ENCODE measurements at regions not wholly inside any gene's neighbourhood (a gene's known extent, or its start where the extent isn't known, plus 50 kb on each side); places are given as distances from the start of the nearest gene placed in this dataset.
"Not testable (repeated sequence)": the region's sequence is repeated elsewhere in the genome, so short reads cannot be mapped to it uniquely, and the experiment has no call there.

- H3K36me3 ChIP-seq (ENCODE audit: insufficient read depth in 1 of 2, low read depth in 1 of 2); H3K27ac ChIP-seq; H3K4me3 ChIP-seq; H3K4me1 ChIP-seq; H3K27me3 ChIP-seq (ENCODE audit: insufficient read depth in 3 of 3, low read length in 2 of 3); H3K9me3 ChIP-seq; DNase-seq; intact Hi-C loops (cut with DNase I): not testable (repeated sequence)
- WGBS, 3 donors = 5 to 7% (median 6%) methylated on average over 9 to 11 of the region's 14 CpGs
- peak in 2 of 4 donors; percentile 29 to 50 for ATAC-seq
- peak; percentile 22 for TF ChIP-seq CTCF (IDR thresholded peaks at IDR 0.05)
Observed at GRCh38 chr3:195653641-195654040, 67.1 kb upstream of the MUC20 start.

GRCh38 chr3:195647912-195648702 is 64.4 kb upstream of the APOD start:
- H3K4me1 ChIP-seq; H3K9me3 ChIP-seq; DNase-seq; H3K36me3 ChIP-seq (ENCODE audit: insufficient read depth in 1 of 2, low read depth in 1 of 2); ATAC-seq; H3K27me3 ChIP-seq (ENCODE audit: insufficient read depth in 3 of 3, low read length in 2 of 3); H3K27ac ChIP-seq; H3K4me3 ChIP-seq; intact Hi-C loops (cut with DNase I): not testable (repeated sequence)
- WGBS, 3 donors = 71 to 76% (median 74%) methylated on average over 18 to 19 of the region's 19 CpGs

GRCh38 chr3:195645872-195646271 is 62.1 kb upstream of the APOD start:
- H3K4me1 ChIP-seq; H3K27ac ChIP-seq; ATAC-seq; H3K36me3 ChIP-seq (ENCODE audit: insufficient read depth in 1 of 2, low read depth in 1 of 2); H3K27me3 ChIP-seq (ENCODE audit: insufficient read depth in 3 of 3, low read length in 2 of 3); H3K4me3 ChIP-seq; intact Hi-C loops (cut with DNase I); H3K9me3 ChIP-seq; DNase-seq: not testable (repeated sequence)
- WGBS, 3 donors = 86 to 92% (median 92%) methylated on average over 8 of the region's 8 CpGs

- ATAC-seq; H3K9me3 ChIP-seq; H3K27me3 ChIP-seq (ENCODE audit: insufficient read depth in 3 of 3, low read length in 2 of 3); intact Hi-C loops (cut with DNase I); DNase-seq; H3K4me3 ChIP-seq; H3K36me3 ChIP-seq (ENCODE audit: insufficient read depth in 1 of 2, low read depth in 1 of 2); H3K4me1 ChIP-seq; H3K27ac ChIP-seq: not testable (repeated sequence)
- WGBS, 3 donors = 81 to 84% (median 83%) methylated on average over 9 to 11 of the region's 11 CpGs
Observed at GRCh38 chr3:195643245-195643644, 59.5 kb upstream of the APOD start.

GRCh38 chr3:195642311-195642710 is 58.6 kb upstream of the APOD start:
- H3K4me1 ChIP-seq; H3K9me3 ChIP-seq; intact Hi-C loops (cut with DNase I); H3K4me3 ChIP-seq; H3K36me3 ChIP-seq (ENCODE audit: insufficient read depth in 1 of 2, low read depth in 1 of 2); ATAC-seq; H3K27ac ChIP-seq; H3K27me3 ChIP-seq (ENCODE audit: insufficient read depth in 3 of 3, low read length in 2 of 3); DNase-seq: not testable (repeated sequence)
- WGBS, 3 donors = 69 to 72% (median 71%) methylated on average over 13 to 15 of the region's 15 CpGs

- H3K36me3 ChIP-seq (ENCODE audit: insufficient read depth in 1 of 2, low read depth in 1 of 2); H3K4me3 ChIP-seq; H3K4me1 ChIP-seq; DNase-seq; H3K27me3 ChIP-seq (ENCODE audit: insufficient read depth in 3 of 3, low read length in 2 of 3); ATAC-seq; H3K27ac ChIP-seq; intact Hi-C loops (cut with DNase I); H3K9me3 ChIP-seq: not testable (repeated sequence)
- WGBS, 3 donors = 89 to 92% (median 91%) methylated on average over 8 to 9 of the region's 10 CpGs
Observed at GRCh38 chr3:195638456-195638855, 54.7 kb upstream of the APOD start.

- H3K4me1 ChIP-seq; H3K9me3 ChIP-seq; H3K27ac ChIP-seq; H3K27me3 ChIP-seq (ENCODE audit: insufficient read depth in 3 of 3, low read length in 2 of 3); H3K36me3 ChIP-seq (ENCODE audit: insufficient read depth in 1 of 2, low read depth in 1 of 2); H3K4me3 ChIP-seq; intact Hi-C loops (cut with DNase I); DNase-seq; ATAC-seq: not testable (repeated sequence)
- 65 to 78% (median 67%) methylated on average over 13 to 15 of the region's 15 CpGs for WGBS, 3 donors
Observed at GRCh38 chr3:195637473-195638233, 53.9 kb upstream of the APOD start.

GRCh38 chr3:195637011-195637410 is 53.3 kb upstream of the APOD start:
- H3K9me3 ChIP-seq; ATAC-seq; DNase-seq; H3K4me3 ChIP-seq; H3K36me3 ChIP-seq (ENCODE audit: insufficient read depth in 1 of 2, low read depth in 1 of 2); H3K4me1 ChIP-seq; H3K27me3 ChIP-seq (ENCODE audit: insufficient read depth in 3 of 3, low read length in 2 of 3); intact Hi-C loops (cut with DNase I); H3K27ac ChIP-seq: not testable (repeated sequence)
- WGBS, 3 donors = 85 to 90% (median 85%) methylated on average over 4 to 5 of the region's 7 CpGs

- H3K36me3 ChIP-seq (ENCODE audit: insufficient read depth in 1 of 2, low read depth in 1 of 2); H3K4me1 ChIP-seq; ATAC-seq; H3K9me3 ChIP-seq; DNase-seq; intact Hi-C loops (cut with DNase I); H3K27me3 ChIP-seq (ENCODE audit: insufficient read depth in 3 of 3, low read length in 2 of 3): not testable (repeated sequence)
- Histone ChIP-seq H3K27ac (peak overlapping the region; percentile 14), H3K4me3 (peak overlapping the region; percentile 44)
- 64 to 65% (median 64%) methylated on average over 14 to 19 of the region's 21 CpGs for WGBS, 3 donors
Observed at GRCh38 chr3:195635898-195636685, 52.4 kb upstream of the APOD start.
